Karpas-422 (cell line): ENCODE measurements at regions not wholly inside any gene's neighbourhood (a gene's known extent, or its start where the extent isn't known, plus 50 kb on each side); places are given as distances from the start of the nearest gene placed in this dataset.

Experiments
- DNase-seq: peaks from one replicate; pipeline ENCODE4 v3.0.0-alpha.2; 2015
- H2AFZ ChIP-seq: fragments of 200-600 bp; sonication (generic); 2 replicates; pipeline ENCODE4 v1.6.1; 2014; ENCODE audit warnings: antibody characterized with exemption, low read length, mixed read lengths
- H3K27ac ChIP-seq: fragments of 200-600 bp; sonication (generic); 2 replicates; pipeline ENCODE4 v1.5.1; 2014; ENCODE audit warnings: mild to moderate bottlenecking, low read length, moderate library complexity
- H3K27me3 ChIP-seq: fragments of 200-600 bp; sonication (generic); 2 replicates; pipeline ENCODE4 v1.6.1; 2014; ENCODE audit warnings: low read length, mixed read lengths
- H3K36me3 ChIP-seq: fragments of 200-600 bp; sonication (generic); 2 replicates; pipeline ENCODE4 v1.6.1; 2014; ENCODE audit warnings: low read length, mixed read lengths; ENCODE audit not compliant: insufficient read depth
- H3K4me1 ChIP-seq: fragments of 200-600 bp; sonication (generic); 2 replicates; pipeline ENCODE4 v1.6.1; 2014; ENCODE audit warnings: mild to moderate bottlenecking, low read length, mixed read lengths
- H3K4me2 ChIP-seq: fragments of 200-600 bp; sonication (generic); 2 replicates; pipeline ENCODE4 v1.6.1; 2014; ENCODE audit warnings: low read length, low read depth, mild to moderate bottlenecking; ENCODE audit not compliant: poor library complexity, severe bottlenecking
- H3K4me3 ChIP-seq: fragments of 200-600 bp; sonication (generic); 2 replicates; pipeline ENCODE4 v1.5.1; 2014; ENCODE audit warnings: mild to moderate bottlenecking, antibody characterized with exemption, low read length, mixed read lengths
- H3K79me2 ChIP-seq: fragments of 200-600 bp; sonication (generic); 2 replicates; pipeline ENCODE4 v1.6.1; 2014; ENCODE audit warnings: mild to moderate bottlenecking, low read length, mixed read lengths
- H3K9ac ChIP-seq: fragments of 200-600 bp; sonication (generic); 2 replicates; pipeline ENCODE4 v1.6.0; 2014; ENCODE audit warnings: low read length
- H3K9me2 ChIP-seq: fragments of 200-600 bp; sonication (generic), shearing (Covaris generic); replicated peaks from 2 replicates; pipeline ENCODE4 v1.6.0; 2014; ENCODE audit warnings: mild to moderate bottlenecking, low read length, moderate library complexity; ENCODE audit not compliant: insufficient read depth
- H3K9me3 ChIP-seq: fragments of 300-700, 200-600 bp; sonication (generic); 2 replicates; pipeline ENCODE4 v1.6.1; 2014; ENCODE audit warnings: low read length, mixed read lengths
- H4K20me1 ChIP-seq: fragments of 200-600 bp; sonication (generic); 2 replicates; pipeline ENCODE4 v1.6.1; 2014; ENCODE audit warnings: mild to moderate bottlenecking, antibody characterized with exemption, low read length, low read depth; ENCODE audit not compliant: insufficient read depth

DNA sequence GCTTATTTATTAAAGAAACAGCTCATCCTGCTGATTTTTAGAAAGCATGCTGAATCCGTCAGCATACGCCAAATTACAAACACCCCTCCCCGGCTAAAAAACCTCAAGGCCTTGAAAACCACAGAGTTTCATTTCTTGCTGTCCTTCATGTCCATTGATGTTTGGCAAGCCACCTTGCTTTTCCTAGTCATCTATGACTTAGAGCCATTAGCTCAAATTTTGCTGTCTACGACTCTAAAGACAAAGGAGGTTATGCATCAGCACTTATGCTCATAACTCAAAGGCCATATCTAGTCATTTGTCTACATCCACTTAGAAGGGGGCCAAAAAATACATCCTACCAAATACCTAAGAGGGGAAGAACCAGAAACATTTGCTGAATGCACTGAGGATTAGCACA, 925.1 kb downstream of the PCDH7 start:
- no peaks in the 10 kb centered on the region for H3K9me2 ChIP-seq
- H4K20me1 ChIP-seq: no peaks in the 10 kb centered on the region

DNA sequence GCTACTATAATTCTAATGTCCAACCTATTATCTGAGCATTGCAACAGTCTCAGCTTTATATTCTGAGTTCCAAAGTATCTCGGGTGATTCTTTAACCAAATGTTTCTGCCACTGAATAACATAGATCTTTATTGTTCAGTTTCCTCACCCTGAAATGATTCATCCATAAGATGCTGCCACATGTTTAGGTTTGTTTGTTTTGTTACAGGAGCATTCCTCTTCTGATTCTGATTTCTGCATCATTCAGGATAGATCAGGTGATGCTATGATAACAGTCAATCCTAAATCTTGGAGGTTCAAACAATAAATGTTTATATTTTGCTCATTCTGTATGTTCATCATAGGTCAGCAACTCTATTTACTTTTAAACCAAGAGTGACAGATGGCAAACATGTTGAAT, 927.6 kb downstream of the PCDH7 start:
- H2AFZ ChIP-seq: no peak overlapping the region
- peaks cover 10% of the 10 kb centered on the region for H3K9me3 ChIP-seq
- no peaks in the 10 kb centered on the region for H3K36me3 ChIP-seq
- H3K4me3 ChIP-seq: no peak overlapping the region
- H3K27me3 ChIP-seq: no peaks in the 10 kb centered on the region
- H3K4me2 ChIP-seq: no peak overlapping the region
- no peaks in the 10 kb centered on the region for H3K4me1 ChIP-seq
- no peak overlapping the region for H3K9ac ChIP-seq
- no peaks in the 10 kb centered on the region for H3K9me2 ChIP-seq
- no peaks in the 10 kb centered on the region for H4K20me1 ChIP-seq
- no peak for DNase-seq
- H3K79me2 ChIP-seq: no peaks in the 10 kb centered on the region
- no peak overlapping the region for H3K27ac ChIP-seq

More for the DNA sequence above, 925.1 kb downstream of the PCDH7 start:
- peaks cover 16% of the 10 kb centered on the region for H3K9me3 ChIP-seq
- H3K9ac ChIP-seq: no peak overlapping the region
- no peaks in the 10 kb centered on the region for H3K4me1 ChIP-seq
- no peaks in the 10 kb centered on the region for H3K79me2 ChIP-seq
- no peak overlapping the region for H3K27ac ChIP-seq
- no peaks in the 10 kb centered on the region for H3K27me3 ChIP-seq
- no peaks in the 10 kb centered on the region for H3K36me3 ChIP-seq
- H3K4me3 ChIP-seq: no peak overlapping the region
- no peak for DNase-seq
- H3K4me2 ChIP-seq: no peak overlapping the region
- no peak overlapping the region for H2AFZ ChIP-seq

DNA sequence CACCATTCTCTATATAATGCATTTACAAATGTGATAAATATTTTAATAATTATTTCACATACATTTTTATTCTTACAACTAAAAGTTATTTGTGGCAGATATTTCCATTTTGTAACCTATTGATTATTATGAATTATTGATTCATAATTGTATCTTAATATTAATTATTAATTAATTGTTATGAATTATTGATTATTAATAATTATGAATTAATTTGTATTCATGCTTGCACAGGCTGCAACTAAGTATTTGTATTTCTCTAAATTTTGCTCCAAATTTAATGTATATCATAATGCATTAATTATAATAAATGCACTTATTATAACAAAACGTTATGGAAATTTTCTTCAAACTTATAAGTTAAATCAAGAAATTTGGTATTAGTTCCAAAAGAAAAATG, 929.7 kb downstream of the PCDH7 start:
- Histone ChIP-seq H3K27me3 (no peaks in the 10 kb centered on the region), H3K9ac (no peak overlapping the region), H3K27ac (no peak overlapping the region), H3K36me3 (no peaks in the 10 kb centered on the region), H3K9me3 (peaks cover 10% of the 10 kb centered on the region), H3K79me2 (no peaks in the 10 kb centered on the region), H3K4me1 (no peaks in the 10 kb centered on the region), H3K4me2 (no peak overlapping the region), H3K9me2 (no peaks in the 10 kb centered on the region), H4K20me1 (no peaks in the 10 kb centered on the region), H2AFZ (no peak overlapping the region), H3K4me3 (no peak overlapping the region)
- DNase-seq: no peak

DNA sequence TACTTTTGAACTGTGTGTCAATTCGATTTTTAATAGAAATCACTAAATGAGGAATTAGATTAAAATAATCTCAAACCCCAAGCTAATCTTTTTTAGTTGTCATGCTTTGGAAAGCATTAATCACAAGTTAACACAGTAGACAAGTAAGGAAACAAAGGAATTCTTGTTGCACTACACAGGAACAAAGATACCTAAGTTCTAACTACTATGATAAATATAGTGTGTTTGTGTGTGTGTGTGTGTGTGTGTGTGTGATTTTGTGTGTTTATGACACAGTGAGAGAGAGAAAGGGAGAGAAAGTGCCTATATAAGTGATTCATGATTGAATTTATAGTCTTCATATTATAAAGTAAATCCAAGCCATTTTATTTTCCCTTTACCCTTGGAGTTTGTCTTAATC, 931.4 kb downstream of the PCDH7 start:
- H2AFZ ChIP-seq: no peak overlapping the region
- no peak for DNase-seq
- H3K4me3 ChIP-seq: no peak overlapping the region
- H3K9ac ChIP-seq: no peak overlapping the region
- H3K4me1 ChIP-seq: no peaks in the 10 kb centered on the region
- H3K27me3 ChIP-seq: no peaks in the 10 kb centered on the region
- no peaks in the 10 kb centered on the region for H3K79me2 ChIP-seq
- H3K9me2 ChIP-seq: no peaks in the 10 kb centered on the region
- peaks cover 8% of the 10 kb centered on the region for H3K9me3 ChIP-seq
- H3K36me3 ChIP-seq: no peaks in the 10 kb centered on the region
- no peaks in the 10 kb centered on the region for H4K20me1 ChIP-seq
- H3K4me2 ChIP-seq: no peak overlapping the region
- no peak overlapping the region for H3K27ac ChIP-seq

DNA sequence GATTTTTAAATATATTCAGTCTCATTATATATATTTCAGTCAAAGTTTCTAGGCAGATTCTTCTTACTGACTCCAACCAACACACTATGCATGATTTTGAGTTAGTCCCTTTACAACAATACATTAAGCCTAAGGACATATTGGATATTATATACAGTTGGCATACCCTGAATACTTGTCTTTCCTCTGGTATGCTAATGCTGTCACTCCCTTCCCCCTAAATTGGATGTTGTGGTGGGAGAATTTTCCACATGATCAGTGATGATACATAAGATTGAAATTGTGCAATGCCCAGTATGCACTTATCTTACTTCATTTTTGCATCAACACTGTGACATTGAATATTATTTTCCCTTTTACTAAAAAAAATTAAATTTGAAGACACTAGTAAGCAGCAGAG, 935.2 kb downstream of the PCDH7 start:
- Histone ChIP-seq H3K4me3 (no peak overlapping the region), H3K9ac (no peak overlapping the region), H2AFZ (no peak overlapping the region), H3K27ac (no peak overlapping the region), H3K79me2 (no peaks in the 10 kb centered on the region), H3K9me3 (peaks cover 10% of the 10 kb centered on the region; the same call in 1 of the 2 replicates), H3K4me1 (no peaks in the 10 kb centered on the region), H3K36me3 (no peaks in the 10 kb centered on the region), H4K20me1 (no peaks in the 10 kb centered on the region), H3K9me2 (no peaks in the 10 kb centered on the region), H3K27me3 (no peaks in the 10 kb centered on the region), H3K4me2 (no peak overlapping the region)
- DNase-seq: no peak

DNA sequence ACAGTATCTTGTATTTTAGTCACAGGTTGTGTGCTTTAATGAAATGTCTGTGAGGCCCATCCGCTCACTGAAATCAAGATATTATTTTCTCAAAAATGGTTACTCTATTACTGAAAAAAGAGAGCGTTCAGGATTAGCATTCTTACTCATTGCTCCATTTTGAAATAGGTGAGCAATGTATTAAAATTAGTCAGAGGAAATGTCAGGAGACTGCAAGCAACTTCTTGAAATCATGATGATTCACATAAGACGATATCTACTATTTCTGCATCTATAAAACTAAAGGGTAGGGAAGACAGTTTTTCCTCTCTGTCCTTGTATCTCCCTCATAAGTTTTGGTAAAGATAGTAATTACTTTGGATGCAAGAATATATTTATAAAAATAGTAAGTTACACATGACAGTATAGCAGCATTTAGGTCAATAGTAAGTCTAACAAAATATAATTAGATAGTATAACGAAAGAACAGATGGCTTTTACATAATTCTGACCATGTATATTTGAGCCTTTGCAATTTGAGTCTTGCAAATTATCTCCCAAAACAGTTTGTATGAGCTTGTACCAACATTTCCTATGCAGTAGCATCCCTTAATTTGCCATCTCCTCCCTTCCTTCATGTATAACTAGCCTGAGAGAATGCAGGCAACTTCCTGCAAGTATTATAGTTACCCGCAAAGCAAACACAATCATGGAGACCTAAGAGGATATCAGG, 937.8 kb downstream of the PCDH7 start:
- H3K79me2 ChIP-seq: no peaks in the 10 kb centered on the region
- no peak for DNase-seq
- peaks cover 13% of the 10 kb centered on the region for H3K9me3 ChIP-seq
- H3K4me2 ChIP-seq: no peak overlapping the region
- no peaks in the 10 kb centered on the region for H3K36me3 ChIP-seq
- H3K4me1 ChIP-seq: no peaks in the 10 kb centered on the region
- no peaks in the 10 kb centered on the region for H4K20me1 ChIP-seq
- no peak overlapping the region for H3K9ac ChIP-seq
- no peak overlapping the region for H3K27ac ChIP-seq
- no peaks in the 10 kb centered on the region for H3K9me2 ChIP-seq
- no peak overlapping the region for H2AFZ ChIP-seq
- no peak overlapping the region for H3K4me3 ChIP-seq
- no peaks in the 10 kb centered on the region for H3K27me3 ChIP-seq

DNA sequence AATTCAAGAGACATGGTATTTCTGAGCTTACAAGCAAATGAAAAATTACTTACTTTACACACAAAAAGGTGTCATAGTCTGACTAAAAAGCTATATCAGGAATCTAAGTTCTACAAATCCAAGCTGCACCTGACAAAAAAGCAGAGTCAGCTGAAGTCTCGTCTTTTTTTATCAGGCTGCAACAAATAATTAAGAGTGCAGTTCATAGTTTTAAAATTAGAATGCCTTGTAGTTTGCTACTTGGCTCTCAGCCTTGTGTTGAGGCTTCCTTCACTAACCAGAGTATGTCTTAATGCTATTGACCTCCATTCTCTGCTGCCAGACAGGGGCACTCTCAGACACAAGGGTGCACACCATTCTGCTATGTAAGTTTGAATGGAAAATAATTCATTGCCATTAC, 940.7 kb downstream of the PCDH7 start:
- H3K4me1 ChIP-seq: no peaks in the 10 kb centered on the region
- H3K9me3 ChIP-seq: peaks cover 13% of the 10 kb centered on the region
- H2AFZ ChIP-seq: no peak overlapping the region
- no peak overlapping the region for H3K9ac ChIP-seq
- no peaks in the 10 kb centered on the region for H3K27me3 ChIP-seq
- H3K9me2 ChIP-seq: no peaks in the 10 kb centered on the region
- no peak overlapping the region for H3K4me3 ChIP-seq
- H3K36me3 ChIP-seq: no peaks in the 10 kb centered on the region
- H3K27ac ChIP-seq: no peak overlapping the region
- no peaks in the 10 kb centered on the region for H4K20me1 ChIP-seq
- no peak for DNase-seq
- no peak overlapping the region for H3K4me2 ChIP-seq
- no peaks in the 10 kb centered on the region for H3K79me2 ChIP-seq

DNA sequence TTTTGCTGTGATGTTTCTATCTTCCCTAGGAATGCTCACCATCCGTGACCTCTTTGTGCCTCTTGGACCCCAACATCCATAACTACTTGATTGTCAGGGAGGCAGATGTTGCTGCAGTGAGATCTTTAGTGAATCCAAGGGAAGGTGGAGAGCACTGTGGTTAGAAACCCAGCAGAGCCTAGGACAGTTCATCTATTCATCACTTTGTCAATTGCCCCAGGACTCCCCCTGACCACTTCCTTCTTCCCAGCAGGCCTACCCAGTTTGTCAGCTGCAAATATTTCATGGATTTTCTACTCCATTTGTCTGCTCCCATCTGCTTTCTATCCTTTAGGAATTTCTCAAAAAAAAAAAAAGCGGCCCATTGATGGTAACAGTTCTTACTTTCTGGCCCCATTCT, 942.8 kb downstream of the PCDH7 start:
- H3K4me2 ChIP-seq: no peak overlapping the region
- no peak overlapping the region for H3K9ac ChIP-seq
- H3K9me3 ChIP-seq: peaks cover 8% of the 10 kb centered on the region
- no peaks in the 10 kb centered on the region for H3K4me1 ChIP-seq
- no peak for DNase-seq
- no peaks in the 10 kb centered on the region for H3K36me3 ChIP-seq
- H3K27me3 ChIP-seq: no peaks in the 10 kb centered on the region
- H3K4me3 ChIP-seq: no peak overlapping the region
- H3K9me2 ChIP-seq: no peaks in the 10 kb centered on the region
- H3K79me2 ChIP-seq: no peaks in the 10 kb centered on the region
- H4K20me1 ChIP-seq: no peaks in the 10 kb centered on the region
- no peak overlapping the region for H3K27ac ChIP-seq
- H2AFZ ChIP-seq: no peak overlapping the region
